Tibial nerve (tissue), 4 donors: ENCODE measurements at regions not wholly inside any gene's neighbourhood (a gene's known extent, or its start where the extent isn't known, plus 50 kb on each side); places are given as distances from the start of the nearest gene placed in this dataset.

ENCODE experiments used
- EP300 ChIP-seq, 2 donors: sonication (generic); formaldehyde crosslinking; IDR thresholded peaks; one replicate each; pipeline ENCODE4 v1.6.1; 2017; ENCODE audit warnings: antibody characterized with exemption in 2 of 2, mild to moderate bottlenecking in 1 of 2
- POLR2A ChIP-seq, 2 donors: fragments of 450-650 bp; IDR thresholded peaks; one replicate each; pipeline ENCODE4 v1.6.1; 2017; ENCODE audit warnings: antibody characterized with exemption in 2 of 2, mild to moderate bottlenecking in 2 of 2, moderate library complexity in 2 of 2
- TF ChIP-seq, protein P1 (sequence below), 5 experiments: fragments of 200-600 bp in 3 of 5; fragments of 450-650 bp in 2 of 5; sonication (generic) in 3 of 5; IDR thresholded peaks; one replicate each; pipeline ENCODE4 v1.5.1; 2016 to 2019; ENCODE audit warnings: antibody characterized with exemption in 5 of 5, mild to moderate bottlenecking in 3 of 5, moderate library complexity in 2 of 5

DNA sequence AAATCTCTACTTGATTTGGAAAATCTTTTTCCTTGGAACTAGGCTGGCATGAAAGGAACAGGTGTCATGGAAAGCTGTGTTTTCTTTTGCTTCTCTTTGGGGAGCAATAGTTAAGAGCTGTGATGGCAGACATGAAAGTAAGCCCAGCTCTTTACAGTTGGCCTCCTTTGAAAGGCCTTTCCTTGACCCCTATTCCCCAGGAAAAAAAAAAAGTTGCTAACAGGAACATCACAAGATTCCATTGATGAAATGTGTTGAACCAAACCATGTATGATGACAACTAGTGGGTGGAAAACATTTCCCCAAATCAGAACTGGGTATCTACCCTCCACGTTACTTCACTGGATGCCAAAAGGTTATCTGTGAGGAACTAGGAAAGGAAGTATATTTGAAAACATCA lies 190.7 kb upstream of the RPL34 start:
- TF ChIP-seq POLR2A (IDR thresholded peaks at IDR 0.05): no peak
- TF ChIP-seq, protein P1, sequence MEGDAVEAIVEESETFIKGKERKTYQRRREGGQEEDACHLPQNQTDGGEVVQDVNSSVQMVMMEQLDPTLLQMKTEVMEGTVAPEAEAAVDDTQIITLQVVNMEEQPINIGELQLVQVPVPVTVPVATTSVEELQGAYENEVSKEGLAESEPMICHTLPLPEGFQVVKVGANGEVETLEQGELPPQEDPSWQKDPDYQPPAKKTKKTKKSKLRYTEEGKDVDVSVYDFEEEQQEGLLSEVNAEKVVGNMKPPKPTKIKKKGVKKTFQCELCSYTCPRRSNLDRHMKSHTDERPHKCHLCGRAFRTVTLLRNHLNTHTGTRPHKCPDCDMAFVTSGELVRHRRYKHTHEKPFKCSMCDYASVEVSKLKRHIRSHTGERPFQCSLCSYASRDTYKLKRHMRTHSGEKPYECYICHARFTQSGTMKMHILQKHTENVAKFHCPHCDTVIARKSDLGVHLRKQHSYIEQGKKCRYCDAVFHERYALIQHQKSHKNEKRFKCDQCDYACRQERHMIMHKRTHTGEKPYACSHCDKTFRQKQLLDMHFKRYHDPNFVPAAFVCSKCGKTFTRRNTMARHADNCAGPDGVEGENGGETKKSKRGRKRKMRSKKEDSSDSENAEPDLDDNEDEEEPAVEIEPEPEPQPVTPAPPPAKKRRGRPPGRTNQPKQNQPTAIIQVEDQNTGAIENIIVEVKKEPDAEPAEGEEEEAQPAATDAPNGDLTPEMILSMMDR (IDR thresholded peaks at IDR 0.05): no peak
- no peak for TF ChIP-seq EP300 (IDR thresholded peaks at IDR 0.05)
